IMR-90 (cell line): ENCODE measurements at regions not wholly inside any gene's neighbourhood (a gene's known extent, or its start where the extent isn't known, plus 50 kb on each side); places are given as distances from the start of the nearest gene placed in this dataset.

Source experiments
- ATAC-seq: fragments of 200-7000 bp; cut with Tn5 transposase; 2 replicates; pipeline ENCODE4 v1.9.1; 2020; ENCODE audit warnings: low read depth, mild to moderate bottlenecking, moderate library complexity
- BruUV-seq: library from RNA; stranded (reverse); fragments of 400-500 nt; replicated peaks from 2 replicates; lab custom pipeline; 2021; lab: Mats Ljungman, UMichigan
- CTCF ChIA-PET: fragments of 300-600 bp; formaldehyde crosslinking; extraction: SDS; loops from one replicate; lab custom pipeline; 2021; ENCODE audit warnings: antibody characterized with exemption; lab: Yijun Ruan, JAX
- POLR2A ChIA-PET: fragments of 300-600 bp; sonication (Branson Sonifier 250); formaldehyde crosslinking; loops from one replicate; lab custom pipeline; 2022; ENCODE audit warnings: antibody characterized with exemption; ENCODE audit not compliant: unreplicated experiment; lab: Charles Lee
- DNase-seq: peaks from one replicate; pipeline ENCODE4 v3.0.0; 2013
- H2AFZ ChIP-seq: replicated peaks from 2 replicates; pipeline ENCODE3; 2013; ENCODE audit warnings: low read length, mild to moderate bottlenecking; ENCODE audit not compliant: poor library complexity
- H2AK5ac ChIP-seq: 2 replicates; pipeline ENCODE4 v1.6.1; 2013; ENCODE audit warnings: low read depth, low read length, inconsistent platforms
- H2AK9ac ChIP-seq: replicated peaks from 2 replicates; pipeline ENCODE3; 2013; ENCODE audit warnings: mild to moderate bottlenecking, low read depth, low read length, moderate library complexity; ENCODE audit not compliant: poor library complexity
- H2BK120ac ChIP-seq: 2 replicates; pipeline ENCODE4 v1.6.1; 2013; ENCODE audit warnings: low read depth, low read length, inconsistent platforms
- H2BK15ac ChIP-seq: 3 replicates; pipeline ENCODE4 v1.6.1; 2013; ENCODE audit warnings: low read depth, low read length, inconsistent platforms
- H2BK20ac ChIP-seq: 2 replicates; pipeline ENCODE4 v1.6.1; 2013; ENCODE audit warnings: low read depth, mild to moderate bottlenecking, inconsistent platforms, low read length, moderate library complexity
- H2BK5ac ChIP-seq: 2 replicates; pipeline ENCODE4 v1.6.1; 2013; ENCODE audit warnings: mild to moderate bottlenecking, low read depth, low read length, inconsistent platforms; ENCODE audit not compliant: poor library complexity, severe bottlenecking
- H3K14ac ChIP-seq: replicated peaks from 2 replicates; pipeline ENCODE4 v1.6.1; 2013; ENCODE audit warnings: low read depth, low read length, inconsistent platforms
- H3K18ac ChIP-seq: 2 replicates; pipeline ENCODE4 v1.6.1; 2013; ENCODE audit warnings: low read depth, low read length, control low read depth
- H3K23ac ChIP-seq: 2 replicates; pipeline ENCODE4 v1.6.1; 2013; ENCODE audit warnings: low read depth, low read length, inconsistent platforms
- H3K27ac ChIP-seq: 2 replicates; pipeline ENCODE4 v1.5.1; 2013; ENCODE audit warnings: mild to moderate bottlenecking, control low read depth, low read length; ENCODE audit not compliant: insufficient read depth
- H3K27me3 ChIP-seq: 2 replicates; pipeline ENCODE4 v1.6.1; 2013; ENCODE audit warnings: low read length; ENCODE audit not compliant: control insufficient read depth, insufficient read depth
- H3K36me3 ChIP-seq: 2 replicates; pipeline ENCODE4 v1.6.1; 2013; ENCODE audit warnings: low read length, mixed read lengths; ENCODE audit not compliant: control insufficient read depth, insufficient read depth
- H3K4ac ChIP-seq: 2 replicates; pipeline ENCODE4 v1.6.1; 2013; ENCODE audit warnings: low read depth, low read length, inconsistent platforms
- H3K4me1 ChIP-seq: 2 replicates; pipeline ENCODE4 v1.6.1; 2013; ENCODE audit warnings: low read length, mixed read lengths; ENCODE audit not compliant: control insufficient read depth, insufficient read depth
- H3K4me2 ChIP-seq: 2 replicates; pipeline ENCODE4 v1.6.1; 2013; ENCODE audit warnings: low read depth, mild to moderate bottlenecking, control low read depth, low read length, moderate library complexity
- H3K4me3 ChIP-seq: 2 replicates; pipeline ENCODE4 v1.5.1; 2013; ENCODE audit warnings: low read depth, mild to moderate bottlenecking, control low read depth, low read length, moderate library complexity; ENCODE audit not compliant: insufficient read depth
- H3K56ac ChIP-seq: 2 replicates; pipeline ENCODE4 v1.6.1; 2013; ENCODE audit warnings: low read length, inconsistent platforms; ENCODE audit not compliant: insufficient read depth; ENCODE audit errors: extremely low read depth
- H3K79me1 ChIP-seq, 2 experiments: 2 replicates each; pipeline ENCODE4 v1.6.1; 2013; ENCODE audit warnings: low read length in 2 of 2, inconsistent platforms in 1 of 2, low read depth in 1 of 2
- H3K9ac ChIP-seq: 2 replicates; pipeline ENCODE4 v1.6.1; 2013; ENCODE audit warnings: low read depth, low read length, control low read depth
- H3K9me1 ChIP-seq: 2 replicates; pipeline ENCODE4 v1.6.1; 2013; ENCODE audit warnings: low read length, inconsistent platforms; ENCODE audit not compliant: insufficient read depth
- H3K9me3 ChIP-seq: 2 replicates; pipeline ENCODE4 v1.6.1; 2013; ENCODE audit warnings: low read length; ENCODE audit not compliant: control insufficient read depth, insufficient read depth
- H4K20me1 ChIP-seq: 2 replicates; pipeline ENCODE4 v1.6.1; 2013; ENCODE audit warnings: low read length, inconsistent platforms; ENCODE audit not compliant: insufficient read depth
- H4K5ac ChIP-seq: 2 replicates; pipeline ENCODE4 v1.6.1; 2013; ENCODE audit warnings: mild to moderate bottlenecking, low read depth, low read length, control low read depth
- H4K8ac ChIP-seq, 2 experiments: 2 replicates each; pipeline ENCODE4 v1.6.1; 2013; ENCODE audit warnings: low read depth in 2 of 2, low read length in 2 of 2, control low read depth in 1 of 2, inconsistent platforms in 1 of 2
- H4K91ac ChIP-seq: 2 replicates; pipeline ENCODE4 v1.6.1; 2013; ENCODE audit warnings: low read depth, low read length, inconsistent platforms; ENCODE audit not compliant: insufficient read depth
- BHLHE40 ChIP-seq: fragments of 150-350 bp; IDR thresholded peaks from 2 replicates; pipeline ENCODE4 v1.6.1; 2016; ENCODE audit warnings: mild to moderate bottlenecking, low read depth, low read length
- CEBPB ChIP-seq: IDR thresholded peaks from 2 replicates; pipeline ENCODE4 v1.6.1; 2012; ENCODE audit warnings: low read depth, low read length, improper control_type of control experiment
- FOS ChIP-seq: fragments of 150-350 bp; IDR thresholded peaks from 2 replicates; pipeline ENCODE4 v1.6.1; 2016; ENCODE audit warnings: low read depth, low read length
- POLR2A ChIP-seq: IDR thresholded peaks from 2 replicates; pipeline ENCODE4 v1.6.1; 2012; ENCODE audit warnings: mild to moderate bottlenecking, low read depth, low read length
- USF2 ChIP-seq: fragments of 150-350 bp; IDR thresholded peaks from 2 replicates; pipeline ENCODE4 v1.6.1; 2017; ENCODE audit warnings: mild to moderate bottlenecking, antibody characterized with exemption, low read length, low read depth
- WGBS, 2 experiments: methylation state at CpG; one replicate each; pipeline versions ENCODE4 v1.1.5 to v1.1.7; 2013; ENCODE audit warnings: missing lambda C conversion rate in 2 of 2; ENCODE audit not compliant: insufficient read length in 1 of 2; ENCODE audit errors: extremely low coverage in 2 of 2; 5-methylcytosine and 5-hydroxymethylcytosine counted together
- dilution Hi-C: fragments of 300-500 bp; cut with HindIII; formaldehyde crosslinking; loops from one replicate; pipeline ENCODE4 v1.14.3; 2018; ENCODE audit warnings: low sequenced_read_pairs; ENCODE audit not compliant: unreplicated experiment
- in situ Hi-C: fragments of 300-500 bp; cut with MboI; formaldehyde crosslinking; loops from 3 replicates; pipeline ENCODE4 v1.14.3; 2019; ENCODE audit warnings: low sequenced_read_pairs, inconsistent platforms, mixed read lengths
- intact Hi-C: fragments of 100-400 bp; cut with micrococcal nuclease; formaldehyde crosslinking; loops from 2 replicates; pipeline ENCODE4 v1.10.0; 2022

- Histone ChIP-seq H3K9me1 (no peaks in the 10 kb centered on the region; the same call in 1 of the 2 replicates), H4K91ac (no peak overlapping the region), H3K9ac (no peak overlapping the region), H3K23ac (no peak overlapping the region), H2BK20ac (no peak overlapping the region), H3K27ac (no peak overlapping the region), H4K20me1 (no peaks in the 10 kb centered on the region), H3K9me3 (no peaks in the 10 kb centered on the region), H4K8ac (no peak overlapping the region), H2AK9ac (no peak overlapping the region), H2AFZ (no peak overlapping the region), H2BK120ac (no peak overlapping the region), H3K4me3 (no peak overlapping the region), H3K4ac (no peak overlapping the region), H3K18ac (no peak overlapping the region), H2BK15ac (no peak overlapping the region), H3K36me3 (no peaks in the 10 kb centered on the region), H3K56ac (no peak overlapping the region), H3K4me1 (peaks cover 2% of the 10 kb centered on the region), H4K5ac (no peak overlapping the region), H3K14ac (no peak overlapping the region), H2BK5ac (no peak overlapping the region), H2AK5ac (no peak overlapping the region), H3K79me1 (no peaks in the 10 kb centered on the region), H3K4me2 (no peak overlapping the region), H3K27me3 (0 out of 2 replicates have a peak, but pooled peaks cover 3% of the 10 kb centered on the region)
- no peak for ATAC-seq
- intact Hi-C loops: no loop called here
- in situ Hi-C loops: no loop called here
- DNase-seq: no peak
- ChIA-PET CTCF (interaction anchor here (0.6 kb wide), 1 partner anchor 21 kb away, joined by 4 read pairs; no protein-coding TSS in a partner anchor), POLR2A (no interaction called here)
- dilution Hi-C loops: no loop called here
- WGBS, 2 experiments: no CpG with 5 or more reads among the region's 6 CpGs
- no TSS peak for BruUV-seq
- TF ChIP-seq POLR2A: no peak
- TF ChIP-seq BHLHE40: no peak
- TF ChIP-seq FOS: no peak
- no peak for TF ChIP-seq USF2
- no peak for TF ChIP-seq CEBPB
These were observed 293.9 kb downstream of the BAMBI start for GRCh38 chr10:28971255-28971654.
